ENCODE measurements at regions not wholly inside any gene's neighbourhood (a gene's known extent, or its start where the extent isn't known, plus 50 kb on each side); places are given as distances from the start of the nearest gene placed in this dataset.

GRCh38 chr15:67010898-67011616, 54.3 kb upstream of the SMAD3 start:
- H3K4me3 Mint-ChIP-seq: no peak overlapping the region
- ChIA-PET POLR2A (no interaction called here), CTCF (no interaction called here)
- no peaks in the 10 kb centered on the region for H3K36me3 Mint-ChIP-seq (ENCODE audit: low read depth)
- ATAC-seq (ENCODE audit: poor library complexity) (no peak), DNase-seq (no peak)
- no peaks in the 10 kb centered on the region for H3K9me3 ChIP-seq (ENCODE audit: control insufficient read depth in 1 of 2, insufficient read depth in 1 of 2, low read length in 2 of 2)
- H3K4me1 ChIP-seq (ENCODE audit: insufficient read depth, low read length): no peaks in the 10 kb centered on the region
- no peak for TF ChIP-seq CTCF (IDR thresholded peaks at IDR 0.05)
- H3K4me1 Mint-ChIP-seq (ENCODE audit: low read depth): no peaks in the 10 kb centered on the region
- no peak overlapping the region for H3K27ac ChIP-seq (ENCODE audit: low read depth in 1 of 2, low read length in 2 of 2)
- H3K9me3 Mint-ChIP-seq: no peaks in the 10 kb centered on the region
- H3K27me3 Mint-ChIP-seq: no peaks in the 10 kb centered on the region
- no peak overlapping the region for H3K4me3 ChIP-seq (ENCODE audit: low read length)
- no peaks in the 10 kb centered on the region for H3K27me3 ChIP-seq (ENCODE audit: control insufficient read depth in 1 of 2, insufficient read depth in 2 of 2, low read length in 2 of 2)
- intact Hi-C loops (cut with DNase I, micrococcal nuclease): no loop called here
- no peaks in the 10 kb centered on the region for H3K36me3 ChIP-seq (ENCODE audit: insufficient read depth, low read length)
- H3K27ac Mint-ChIP-seq: no peak overlapping the region

- Mint-ChIP-seq H3K4me3 (no peak overlapping the region), H3K36me3 (ENCODE audit: low read depth) (no peaks in the 10 kb centered on the region), H3K9me3 (no peaks in the 10 kb centered on the region), H3K4me1 (ENCODE audit: low read depth) (no peaks in the 10 kb centered on the region), H3K27ac (no peak overlapping the region), H3K27me3 (no peaks in the 10 kb centered on the region)
- Histone ChIP-seq H3K27me3 (ENCODE audit: control insufficient read depth in 1 of 2, insufficient read depth in 2 of 2, low read length in 2 of 2) (no peaks in the 10 kb centered on the region), H3K4me3 (ENCODE audit: low read length) (no peak overlapping the region), H3K9me3 (ENCODE audit: control insufficient read depth in 1 of 2, insufficient read depth in 1 of 2, low read length in 2 of 2) (no peaks in the 10 kb centered on the region), H3K4me1 (ENCODE audit: insufficient read depth, low read length) (no peaks in the 10 kb centered on the region), H3K27ac (ENCODE audit: low read depth in 1 of 2, low read length in 2 of 2) (no peak overlapping the region), H3K36me3 (ENCODE audit: insufficient read depth, low read length) (no peaks in the 10 kb centered on the region)
- ChIA-PET POLR2A (no interaction called here), CTCF (interaction anchor here (0.7 kb wide), 1 partner anchor 29 kb away, joined by 4 read pairs; no protein-coding TSS in a partner anchor)
- intact Hi-C loops (cut with DNase I, micrococcal nuclease): no loop called here
- TF ChIP-seq CTCF (IDR thresholded peaks at IDR 0.05): no peak
- ATAC-seq (ENCODE audit: poor library complexity) (no peak), DNase-seq (no peak)
Observed at GRCh38 chr15:67011617-67012005, 53.8 kb upstream of the SMAD3 start.

GRCh38 chr15:67013696-67014095, 51.7 kb upstream of the SMAD3 start:
- ChIA-PET POLR2A (no interaction called here), CTCF (interaction anchor here (0.5 kb wide), 1 partner anchor 1703 kb away, joined by 3 read pairs; no protein-coding TSS in a partner anchor)
- Mint-ChIP-seq H3K36me3 (ENCODE audit: low read depth) (no peaks in the 10 kb centered on the region), H3K27me3 (no peaks in the 10 kb centered on the region), H3K9me3 (no peaks in the 10 kb centered on the region), H3K27ac (no peak overlapping the region), H3K4me3 (no peak overlapping the region), H3K4me1 (ENCODE audit: low read depth) (no peaks in the 10 kb centered on the region)
- H3K4me1 ChIP-seq (ENCODE audit: insufficient read depth, low read length): peaks cover 3% of the 10 kb centered on the region
- DNase-seq: no peak
- no peaks in the 10 kb centered on the region for H3K36me3 ChIP-seq (ENCODE audit: insufficient read depth, low read length)
- no peak overlapping the region for H3K27ac ChIP-seq (ENCODE audit: low read depth in 1 of 2, low read length in 2 of 2)
- H3K4me3 ChIP-seq (ENCODE audit: low read length): no peak overlapping the region
- intact Hi-C loops (cut with DNase I, micrococcal nuclease): no loop called here
- H3K27me3 ChIP-seq (ENCODE audit: control insufficient read depth in 1 of 2, insufficient read depth in 2 of 2, low read length in 2 of 2): no peaks in the 10 kb centered on the region
- no peaks in the 10 kb centered on the region for H3K9me3 ChIP-seq (ENCODE audit: control insufficient read depth in 1 of 2, insufficient read depth in 1 of 2, low read length in 2 of 2)
- no peak for ATAC-seq (ENCODE audit: poor library complexity)
- TF ChIP-seq CTCF (IDR thresholded peaks at IDR 0.05): no peak
